Panc1 (cell line): ENCODE measurements at regions not wholly inside any gene's neighbourhood (a gene's known extent, or its start where the extent isn't known, plus 50 kb on each side); places are given as distances from the start of the nearest gene placed in this dataset.

Experiments
- CTCF ChIP-seq: fragments of 450-650 bp; IDR thresholded peaks from 2 replicates; pipeline ENCODE4 v1.5.1; 2017; ENCODE audit warnings: mild to moderate bottlenecking
- POLR2AphosphoS5 ChIP-seq: IDR thresholded peaks from 2 replicates; pipeline ENCODE4 v1.6.1; 2012; ENCODE audit warnings: mild to moderate bottlenecking, low read depth, low read length, moderate library complexity
- REST ChIP-seq, 2 experiments: IDR thresholded peaks; 2 replicates each; pipeline ENCODE4 v1.6.1; 2011 to 2012; ENCODE audit warnings: low read depth in 2 of 2, control low read depth in 1 of 2, low read length in 1 of 2, mild to moderate bottlenecking in 1 of 2, moderate library complexity in 1 of 2; ENCODE audit not compliant: insufficient read depth in 1 of 2

- TF ChIP-seq POLR2AphosphoS5 (no peak), CTCF (no peak), REST (IDR thresholded peaks at IDR 0.05; ENCODE audit: insufficient read depth in 1 of 2, low read depth in 2 of 2, low read length in 1 of 2) (no peak)
These were observed 577.5 kb downstream of the BCL11B start for GRCh38 chr14:98694541-98694940.
